ENCODE measurements at regions not wholly inside any gene's neighbourhood (a gene's known extent, or its start where the extent isn't known, plus 50 kb on each side); places are given as distances from the start of the nearest gene placed in this dataset.

DNA sequence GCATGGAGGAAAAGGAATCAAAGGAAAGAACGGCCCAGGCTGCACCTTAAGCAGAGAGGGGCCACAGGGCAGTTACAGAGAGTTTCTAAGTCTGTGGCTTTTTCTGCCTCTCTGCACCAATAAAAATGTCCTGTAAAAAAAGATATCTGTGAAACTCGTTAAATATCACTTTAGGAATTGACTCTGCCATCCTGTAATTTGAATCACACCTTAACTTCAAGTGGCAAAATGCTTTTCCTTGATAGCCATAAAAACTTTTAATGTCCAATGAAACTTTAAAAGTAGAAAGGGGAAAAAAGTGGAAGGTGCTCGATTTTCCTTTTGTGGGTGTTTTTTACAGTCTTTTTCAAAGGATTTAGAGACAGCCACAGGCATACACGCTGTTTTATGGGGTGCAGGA, 255.7 kb downstream of the ARRDC4 start:
- Histone ChIP-seq H3K36me3 (ENCODE audit: control insufficient read depth, insufficient read depth, low read length) (no peaks in the 10 kb centered on the region), H3K4me3 (ENCODE audit: low read length) (no peak overlapping the region), H3K27ac (ENCODE audit: low read length) (no peak overlapping the region), H3K9me3 (ENCODE audit: control insufficient read depth, insufficient read depth, low read length) (no peaks in the 10 kb centered on the region), H3K4me1 (ENCODE audit: control insufficient read depth, insufficient read depth, low read length) (no peaks in the 10 kb centered on the region), H3K27me3 (ENCODE audit: control insufficient read depth, insufficient read depth, low read length) (no peaks in the 10 kb centered on the region)
- no peaks in the 10 kb centered on the region for H3K4me1 Mint-ChIP-seq
- ATAC-seq: no peak
- no peak for DNase-seq
- intact Hi-C loops (cut with micrococcal nuclease): no loop called here
- 68% methylated on average over 4 of the region's 4 CpGs for WGBS (ENCODE audit: insufficient coverage)
- TF ChIP-seq, protein P1, sequence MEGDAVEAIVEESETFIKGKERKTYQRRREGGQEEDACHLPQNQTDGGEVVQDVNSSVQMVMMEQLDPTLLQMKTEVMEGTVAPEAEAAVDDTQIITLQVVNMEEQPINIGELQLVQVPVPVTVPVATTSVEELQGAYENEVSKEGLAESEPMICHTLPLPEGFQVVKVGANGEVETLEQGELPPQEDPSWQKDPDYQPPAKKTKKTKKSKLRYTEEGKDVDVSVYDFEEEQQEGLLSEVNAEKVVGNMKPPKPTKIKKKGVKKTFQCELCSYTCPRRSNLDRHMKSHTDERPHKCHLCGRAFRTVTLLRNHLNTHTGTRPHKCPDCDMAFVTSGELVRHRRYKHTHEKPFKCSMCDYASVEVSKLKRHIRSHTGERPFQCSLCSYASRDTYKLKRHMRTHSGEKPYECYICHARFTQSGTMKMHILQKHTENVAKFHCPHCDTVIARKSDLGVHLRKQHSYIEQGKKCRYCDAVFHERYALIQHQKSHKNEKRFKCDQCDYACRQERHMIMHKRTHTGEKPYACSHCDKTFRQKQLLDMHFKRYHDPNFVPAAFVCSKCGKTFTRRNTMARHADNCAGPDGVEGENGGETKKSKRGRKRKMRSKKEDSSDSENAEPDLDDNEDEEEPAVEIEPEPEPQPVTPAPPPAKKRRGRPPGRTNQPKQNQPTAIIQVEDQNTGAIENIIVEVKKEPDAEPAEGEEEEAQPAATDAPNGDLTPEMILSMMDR (IDR thresholded peaks at IDR 0.05): no peak
- no peak overlapping the region for H3K4me3 Mint-ChIP-seq
- no peaks in the 10 kb centered on the region for H3K36me3 Mint-ChIP-seq
- no peak overlapping the region for H3K27ac Mint-ChIP-seq
- H3K9me3 Mint-ChIP-seq: no peaks in the 10 kb centered on the region
- no peaks in the 10 kb centered on the region for H3K27me3 Mint-ChIP-seq (ENCODE audit: low read depth in 2 of 2)

DNA sequence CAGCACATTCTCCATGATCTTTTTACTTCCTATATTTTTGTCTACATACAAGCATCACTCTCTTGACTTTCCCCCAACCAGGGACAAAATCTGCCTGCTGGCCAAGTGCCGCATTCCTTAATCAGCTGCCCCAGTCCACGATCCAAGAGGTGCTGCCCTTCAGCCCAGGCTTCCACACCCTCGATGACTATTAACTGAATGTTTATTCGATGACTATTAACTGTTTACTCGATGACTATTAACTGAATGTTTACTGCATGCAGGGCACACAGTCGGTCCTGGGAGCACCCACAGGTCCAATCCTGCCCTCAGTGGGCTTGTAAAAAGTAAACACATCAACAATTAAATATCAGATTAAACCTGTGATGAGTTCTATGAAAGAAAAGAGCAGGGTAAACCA, 256.9 kb downstream of the ARRDC4 start:
- intact Hi-C loops (cut with micrococcal nuclease): no loop called here
- WGBS (ENCODE audit: insufficient coverage): 85% methylated on average over 6 of the region's 6 CpGs
- H3K4me1 Mint-ChIP-seq: no peaks in the 10 kb centered on the region
- Histone ChIP-seq H3K4me1 (ENCODE audit: control insufficient read depth, insufficient read depth, low read length) (no peaks in the 10 kb centered on the region), H3K9me3 (ENCODE audit: control insufficient read depth, insufficient read depth, low read length) (no peaks in the 10 kb centered on the region), H3K27ac (ENCODE audit: low read length) (no peak overlapping the region), H3K36me3 (ENCODE audit: control insufficient read depth, insufficient read depth, low read length) (no peaks in the 10 kb centered on the region), H3K27me3 (ENCODE audit: control insufficient read depth, insufficient read depth, low read length) (no peaks in the 10 kb centered on the region), H3K4me3 (ENCODE audit: low read length) (no peak overlapping the region)
- H3K27me3 Mint-ChIP-seq (ENCODE audit: low read depth in 2 of 2): no peaks in the 10 kb centered on the region
- no peak overlapping the region for H3K27ac Mint-ChIP-seq
- ATAC-seq (no peak), DNase-seq (no peak)
- TF ChIP-seq, protein P1 (IDR thresholded peaks at IDR 0.05): no peak
- H3K4me3 Mint-ChIP-seq: no peak overlapping the region
- H3K36me3 Mint-ChIP-seq: no peaks in the 10 kb centered on the region
- no peaks in the 10 kb centered on the region for H3K9me3 Mint-ChIP-seq

DNA sequence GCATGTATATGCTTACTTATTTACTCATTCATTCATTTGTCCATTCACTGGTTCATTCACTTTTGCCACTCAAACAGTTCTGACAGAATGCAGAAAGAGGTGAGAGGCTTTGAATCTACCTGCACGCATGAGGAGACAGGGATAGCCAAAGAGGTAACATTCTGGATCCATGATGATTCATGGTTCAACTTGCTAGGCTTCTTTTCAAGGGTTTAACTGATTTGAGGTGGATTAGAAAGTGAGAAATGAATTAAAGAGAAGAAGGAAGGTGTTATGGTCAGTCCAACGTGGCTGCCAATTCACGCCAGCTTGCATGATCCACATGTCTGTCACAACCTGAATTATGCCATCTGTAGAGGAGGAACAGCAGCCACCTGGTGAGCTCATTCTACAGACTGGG, 260.6 kb downstream of the ARRDC4 start:
- Mint-ChIP-seq H3K4me3 (no peak overlapping the region), H3K36me3 (no peaks in the 10 kb centered on the region), H3K4me1 (no peaks in the 10 kb centered on the region), H3K27ac (no peak overlapping the region), H3K9me3 (no peaks in the 10 kb centered on the region), H3K27me3 (ENCODE audit: low read depth in 2 of 2) (peaks cover 0 to 2% of the 10 kb centered on the region in 2 donors)
- ATAC-seq (no peak), DNase-seq (no peak)
- no peak overlapping the region for H3K4me3 ChIP-seq (ENCODE audit: low read length)
- 79% methylated on average over 3 of the region's 3 CpGs for WGBS (ENCODE audit: insufficient coverage)
- TF ChIP-seq, protein P1 (IDR thresholded peaks at IDR 0.05): no peak
- no peak overlapping the region for H3K27ac ChIP-seq (ENCODE audit: low read length)
- no peaks in the 10 kb centered on the region for H3K9me3 ChIP-seq (ENCODE audit: control insufficient read depth, insufficient read depth, low read length)
- H3K27me3 ChIP-seq (ENCODE audit: control insufficient read depth, insufficient read depth, low read length): no peaks in the 10 kb centered on the region
- H3K4me1 ChIP-seq (ENCODE audit: control insufficient read depth, insufficient read depth, low read length): no peaks in the 10 kb centered on the region
- no peaks in the 10 kb centered on the region for H3K36me3 ChIP-seq (ENCODE audit: control insufficient read depth, insufficient read depth, low read length)
- intact Hi-C loops (cut with micrococcal nuclease): no loop called here

DNA sequence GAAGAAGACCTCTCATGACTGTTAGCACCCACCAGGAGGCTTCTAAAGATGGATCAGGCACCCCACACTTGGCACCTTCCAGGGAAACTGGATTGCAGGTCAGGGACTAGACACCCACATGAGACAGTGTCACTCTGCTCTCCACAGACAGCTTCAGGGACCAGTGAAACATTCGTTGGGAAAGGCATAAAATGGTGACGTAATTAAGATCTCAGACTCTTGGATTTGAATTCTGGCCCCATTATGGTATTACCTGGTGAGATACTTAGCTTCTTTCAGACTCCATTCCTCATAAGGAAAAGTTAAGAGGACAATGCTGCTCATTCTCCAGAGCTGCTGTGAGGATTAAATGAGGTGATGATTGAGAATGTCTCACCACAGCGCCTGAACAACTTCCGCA, 261.1 kb downstream of the ARRDC4 start:
- no peak overlapping the region for H3K27ac Mint-ChIP-seq
- intact Hi-C loops (cut with micrococcal nuclease): no loop called here
- DNase-seq: no peak

More for the DNA sequence above, 261.1 kb downstream of the ARRDC4 start:
- Histone ChIP-seq H3K9me3 (ENCODE audit: control insufficient read depth, insufficient read depth, low read length) (no peaks in the 10 kb centered on the region), H3K27ac (ENCODE audit: low read length) (no peak overlapping the region), H3K4me3 (ENCODE audit: low read length) (no peak overlapping the region), H3K4me1 (ENCODE audit: control insufficient read depth, insufficient read depth, low read length) (no peaks in the 10 kb centered on the region), H3K27me3 (ENCODE audit: control insufficient read depth, insufficient read depth, low read length) (no peaks in the 10 kb centered on the region), H3K36me3 (ENCODE audit: control insufficient read depth, insufficient read depth, low read length) (no peaks in the 10 kb centered on the region)
- no peaks in the 10 kb centered on the region for H3K36me3 Mint-ChIP-seq
- 91% methylated on average over 4 of the region's 4 CpGs for WGBS (ENCODE audit: insufficient coverage)
- no peaks in the 10 kb centered on the region for H3K9me3 Mint-ChIP-seq
- peaks cover 0 to 2% of the 10 kb centered on the region in 2 donors for H3K27me3 Mint-ChIP-seq (ENCODE audit: low read depth in 2 of 2)
- ATAC-seq: no peak
- TF ChIP-seq, protein P1 (IDR thresholded peaks at IDR 0.05): no peak
- no peak overlapping the region for H3K4me3 Mint-ChIP-seq
- no peaks in the 10 kb centered on the region for H3K4me1 Mint-ChIP-seq

Measured in natural killer cell (primary cell).